GM18511 (cell line): ENCODE measurements at regions not wholly inside any gene's neighbourhood (a gene's known extent, or its start where the extent isn't known, plus 50 kb on each side); places are given as distances from the start of the nearest gene placed in this dataset.
"Not testable (repeated sequence)": the region's sequence is repeated elsewhere in the genome, so short reads cannot be mapped to it uniquely, and the experiment has no call there.

Experiments used
- ATAC-seq: cut with Tn5 transposase; IDR thresholded peaks from one replicate; pipeline ENCODE4 v1.9.1; 2021; ENCODE audit warnings: mild to moderate bottlenecking, moderate library complexity; ENCODE audit not compliant: unreplicated experiment

DNA sequence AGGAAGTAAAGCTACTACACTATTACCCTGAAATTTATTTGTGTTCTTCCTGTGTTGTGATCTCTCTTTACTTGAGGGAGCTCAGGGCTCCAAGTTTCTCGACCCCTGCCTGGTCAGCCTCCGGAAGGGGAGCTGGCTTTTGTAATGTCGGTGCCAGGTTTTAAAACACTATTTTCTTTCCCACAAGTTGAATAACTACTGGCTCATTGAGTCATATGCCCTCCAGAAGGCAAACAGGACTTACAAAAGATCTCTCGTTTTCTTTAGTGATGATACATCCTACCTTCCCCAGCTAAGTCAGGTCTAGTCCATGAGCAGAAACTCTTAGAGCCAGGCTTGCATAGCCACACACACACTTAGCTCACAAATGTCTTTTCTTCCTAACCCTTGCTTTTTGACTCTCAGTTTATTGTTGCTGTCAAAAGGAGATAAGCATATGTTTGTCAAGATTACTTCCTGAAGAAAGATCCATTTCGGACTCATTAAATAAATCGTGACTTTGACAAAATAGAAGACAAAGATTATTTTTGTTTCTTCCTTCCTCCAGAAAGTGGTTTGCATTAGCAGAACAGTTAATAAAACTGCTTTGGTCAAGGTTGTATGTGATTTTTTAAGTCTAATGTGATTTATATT is 209.8 kb upstream of the FLRT2 start:
- ATAC-seq, result no peak

DNA sequence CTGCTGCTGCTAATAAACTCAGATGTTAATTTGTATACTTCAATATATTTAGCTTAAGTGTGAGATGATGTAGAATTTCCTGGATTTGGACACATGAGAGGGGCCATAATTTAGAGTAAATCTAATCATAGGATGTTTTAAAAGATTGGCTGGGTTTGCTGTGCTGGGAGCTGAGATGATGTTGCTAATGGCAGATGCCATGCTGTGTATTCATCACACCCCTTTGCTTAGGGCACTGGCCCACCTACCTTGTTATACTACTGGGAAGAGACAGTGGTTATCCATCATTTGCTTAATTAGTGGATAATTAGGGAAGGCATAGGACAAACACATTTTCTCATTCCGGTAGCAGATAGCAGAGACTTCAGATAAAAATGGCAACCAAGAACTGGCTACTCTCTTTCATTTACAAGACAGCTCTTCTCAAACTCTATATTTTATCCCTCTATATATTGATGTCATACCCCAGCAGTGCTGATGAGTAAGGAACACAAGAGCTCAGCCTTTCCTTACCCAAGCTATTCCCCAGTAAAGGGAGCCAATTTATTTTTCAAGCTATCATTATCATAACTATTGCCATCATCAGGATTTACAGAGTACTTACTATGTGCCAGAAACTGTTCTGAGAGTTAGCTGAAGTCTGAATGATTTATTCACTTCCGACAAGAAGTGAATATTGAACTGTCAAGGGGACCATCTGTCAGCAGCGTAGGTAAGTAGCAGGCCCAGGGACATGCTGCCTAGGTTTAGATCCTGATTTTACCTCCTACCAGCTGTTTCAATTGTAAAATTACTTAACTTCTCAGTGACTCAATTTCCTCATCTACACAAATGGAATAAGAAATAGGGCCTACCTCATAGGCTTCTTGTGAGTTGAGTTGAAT is 204.6 kb upstream of the FLRT2 start:
- ATAC-seq, result no peak

DNA sequence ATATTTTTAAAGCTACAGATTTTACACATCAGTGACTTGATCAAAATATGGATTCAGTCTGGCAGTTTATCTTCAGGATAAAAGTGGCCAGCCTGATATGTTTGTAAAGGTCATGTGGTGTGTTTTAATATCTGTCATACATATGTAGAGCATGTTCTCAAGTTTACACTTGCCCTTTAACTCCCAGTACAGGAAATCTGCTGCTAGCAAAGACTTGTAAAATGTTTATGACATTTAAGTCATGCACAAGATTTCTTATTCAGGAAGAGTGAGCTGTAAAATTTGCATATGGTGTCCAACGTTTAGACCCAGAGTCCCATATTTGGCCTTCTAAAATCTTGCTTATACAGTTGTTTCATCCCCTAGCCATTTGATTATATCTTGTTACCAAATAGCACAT is 197.5 kb upstream of the FLRT2 start:
- ATAC-seq, result no peak

DNA sequence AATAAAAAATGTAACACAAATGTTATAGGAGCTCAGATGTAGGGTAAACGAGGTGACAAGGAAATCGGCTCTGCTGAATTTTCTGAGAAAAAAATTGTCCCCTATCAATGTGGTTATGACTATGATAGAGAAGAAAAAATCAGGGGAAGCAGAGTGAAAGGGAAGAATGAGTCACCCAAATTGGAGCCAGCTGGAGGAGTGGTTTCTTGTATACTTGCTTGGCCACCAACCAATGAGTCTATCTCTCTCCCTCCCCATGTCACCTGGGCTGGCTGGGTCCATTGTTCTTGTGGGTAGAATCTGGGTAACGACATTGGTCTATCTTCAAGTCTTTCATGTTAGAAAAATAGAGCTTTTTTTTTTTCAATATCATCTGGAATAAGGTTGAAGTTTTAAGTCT is 196.6 kb upstream of the FLRT2 start:
- ATAC-seq, result no peak

DNA sequence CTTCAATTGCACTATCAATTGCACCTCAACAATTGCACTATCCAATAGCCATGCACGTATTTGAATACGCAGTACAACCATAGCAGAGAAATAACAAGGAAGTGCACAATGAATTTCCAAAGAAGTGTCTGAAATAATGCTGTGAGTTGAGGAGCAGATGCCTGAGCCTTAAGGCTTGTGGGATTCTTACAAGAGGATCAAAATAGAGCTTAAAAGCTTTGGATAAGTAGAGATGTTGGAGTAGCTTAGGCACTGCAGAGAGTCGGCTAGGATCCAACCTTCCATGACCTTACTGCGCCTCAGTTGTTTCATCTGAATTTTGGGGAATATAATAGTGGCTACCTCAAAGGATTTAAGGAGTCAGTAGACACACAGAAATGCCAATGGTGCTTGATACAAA is 196.1 kb upstream of the FLRT2 start:
- ATAC-seq, result no peak

DNA sequence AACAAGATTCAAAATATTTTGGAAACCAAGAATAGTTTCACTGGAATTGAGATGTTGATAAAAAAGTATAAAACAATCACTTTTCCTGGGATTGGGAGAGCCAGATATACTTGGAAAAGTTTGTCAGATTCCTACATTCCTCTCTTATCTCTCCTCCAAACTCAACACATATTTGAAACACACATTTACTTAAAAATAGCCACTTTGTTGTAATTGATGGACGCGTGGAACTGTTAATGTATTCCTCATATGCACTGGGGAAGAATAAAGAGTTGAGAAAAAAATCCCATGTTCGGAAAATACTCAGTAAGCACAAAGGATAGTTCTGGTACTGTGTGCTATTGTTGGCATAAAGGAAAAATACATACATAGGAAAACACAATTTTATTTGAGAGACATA is 195.6 kb upstream of the FLRT2 start:
- ATAC-seq, result no peak

DNA sequence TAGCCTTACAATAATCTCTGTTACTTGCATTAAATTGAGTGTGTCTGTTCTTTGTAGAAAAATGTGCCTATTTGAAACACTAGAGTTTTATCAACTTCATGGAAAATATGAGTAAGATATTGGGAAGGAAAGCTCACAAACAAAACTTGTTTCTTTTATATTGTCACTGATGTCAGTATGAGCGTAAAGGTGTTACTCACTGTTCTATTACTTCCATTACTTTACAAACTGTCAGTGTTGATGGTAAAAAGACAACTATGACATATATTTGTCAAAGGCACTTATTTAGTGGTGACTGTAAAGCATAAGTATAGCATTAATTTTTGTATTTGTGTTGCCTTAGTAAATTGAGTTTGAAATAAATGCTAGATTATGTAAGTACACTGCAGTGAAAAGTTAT is 193.7 kb upstream of the FLRT2 start:
- ATAC-seq, result no peak

DNA sequence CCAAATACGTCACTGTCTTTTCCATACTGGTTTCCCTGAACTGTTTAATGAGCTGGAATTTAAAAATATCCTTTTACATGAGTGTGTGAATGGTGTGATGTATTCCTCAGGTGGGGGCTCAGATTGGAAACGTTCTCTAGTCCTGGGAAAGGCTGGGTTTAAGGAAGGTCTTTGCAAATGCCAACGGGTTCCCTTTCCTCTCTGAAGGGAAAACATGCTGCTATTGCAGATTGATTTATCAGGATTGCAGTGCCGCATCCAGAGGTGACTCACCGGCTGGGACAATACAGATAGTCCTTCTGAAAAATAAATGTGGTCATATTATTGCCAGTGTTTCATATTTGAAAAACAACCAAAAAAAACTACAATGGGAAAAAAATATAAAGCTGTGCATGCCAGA is 193.1 kb upstream of the FLRT2 start:
- ATAC-seq, result no peak

DNA sequence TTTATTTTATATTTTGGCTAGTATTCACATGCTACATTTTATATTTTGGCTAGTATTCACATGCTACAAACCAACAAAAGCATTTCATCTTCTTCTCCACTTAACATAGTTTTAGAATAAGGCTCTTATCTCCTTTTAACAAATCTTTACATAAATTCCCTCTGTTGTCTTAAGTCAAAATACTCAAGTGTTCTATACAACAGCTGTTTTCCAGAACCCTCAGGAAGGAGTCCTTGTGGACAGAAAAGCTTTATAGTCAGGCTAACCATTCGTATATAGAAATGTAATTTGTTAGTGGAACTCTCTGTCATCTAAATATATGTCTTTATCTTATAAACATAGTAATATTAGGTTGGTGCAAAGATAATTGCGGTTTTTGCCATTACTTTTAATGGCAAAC is 191.0 kb upstream of the FLRT2 start:
- ATAC-seq, result no peak

DNA sequence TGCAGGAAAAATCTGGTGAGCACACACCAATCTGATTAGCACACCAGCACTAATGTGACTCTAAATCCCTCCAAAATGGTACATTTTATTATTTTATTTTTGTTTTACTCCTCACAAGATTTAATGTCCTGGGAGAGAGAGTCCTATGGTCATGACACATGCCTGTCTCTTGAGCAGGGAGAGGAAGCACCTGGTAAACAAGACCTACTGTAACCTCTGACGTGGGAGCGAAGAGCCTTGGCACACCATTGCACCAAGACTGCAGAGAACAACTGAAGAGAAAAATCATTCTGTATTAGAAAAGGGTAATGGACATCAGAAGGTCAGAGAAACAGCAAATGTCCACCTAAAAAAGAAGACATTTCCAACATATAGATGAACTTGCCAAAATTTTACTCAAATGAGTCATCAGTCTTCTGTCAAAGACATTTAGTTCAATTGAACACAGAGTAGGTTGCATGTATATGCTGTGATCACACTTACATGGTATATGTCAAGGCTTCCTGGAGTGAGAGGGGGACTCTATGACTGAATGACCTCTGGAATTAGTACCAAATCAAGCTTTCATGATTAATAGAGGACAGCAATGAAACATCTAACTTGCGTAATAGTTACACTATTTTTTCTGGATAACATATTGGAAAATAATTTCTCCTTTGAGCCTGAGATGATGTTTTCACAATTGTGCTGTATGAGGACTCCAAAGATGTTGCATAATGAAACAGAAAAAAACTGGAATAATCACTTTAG is 186.9 kb upstream of the FLRT2 start:
- no peak for ATAC-seq

DNA sequence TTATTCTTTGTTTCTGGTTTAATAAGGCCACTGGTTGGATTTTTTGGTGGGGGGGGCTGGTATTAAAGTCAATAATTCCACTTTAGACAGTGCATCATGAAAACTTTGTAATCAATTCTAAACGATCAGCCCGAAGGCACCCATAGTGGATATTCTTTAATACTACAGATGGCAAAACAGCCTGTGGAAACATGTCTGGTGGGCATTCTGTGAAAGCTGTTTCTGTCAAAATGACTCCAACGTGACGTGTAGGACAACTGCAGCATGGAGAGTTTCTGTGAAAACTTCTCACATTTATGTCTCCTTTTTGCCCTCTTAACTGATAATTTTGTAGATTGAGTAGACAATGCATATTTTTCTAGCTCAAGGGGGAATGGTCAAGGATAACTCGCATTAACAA is 185.8 kb upstream of the FLRT2 start:
- no peak for ATAC-seq

DNA sequence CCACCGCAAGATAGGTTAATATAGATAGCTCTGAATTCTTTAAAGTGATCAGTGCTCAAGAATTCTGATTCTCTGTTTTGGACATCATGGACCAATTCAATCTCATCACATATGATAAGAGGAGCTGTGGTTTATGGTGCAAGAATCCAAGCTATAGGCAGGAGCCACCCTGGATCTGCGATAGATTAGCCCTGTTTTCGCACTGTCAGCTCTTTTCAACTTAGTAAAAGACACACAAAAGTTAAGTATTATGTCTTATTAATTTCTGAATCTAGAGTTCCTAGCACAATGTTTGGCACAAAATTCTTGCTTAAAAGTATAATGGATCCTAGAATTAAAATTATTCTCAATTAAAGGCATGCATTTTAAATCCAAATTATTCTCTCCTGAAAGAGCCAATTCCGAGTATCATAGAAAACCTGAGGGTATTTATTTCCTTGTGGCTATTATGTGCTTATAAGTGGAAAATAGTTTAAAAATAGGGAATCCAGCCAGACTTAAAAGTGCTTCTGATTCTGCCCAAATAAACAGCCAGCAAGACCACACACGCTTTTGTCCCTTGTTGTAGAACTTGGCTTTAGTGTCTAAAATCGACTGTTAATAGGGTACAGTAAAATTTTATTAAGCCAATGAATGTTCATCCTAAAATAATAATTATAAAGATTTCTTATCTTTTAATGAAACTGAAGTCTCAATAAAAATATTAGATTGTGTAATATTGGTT is 184.9 kb upstream of the FLRT2 start:
- no peak for ATAC-seq

DNA sequence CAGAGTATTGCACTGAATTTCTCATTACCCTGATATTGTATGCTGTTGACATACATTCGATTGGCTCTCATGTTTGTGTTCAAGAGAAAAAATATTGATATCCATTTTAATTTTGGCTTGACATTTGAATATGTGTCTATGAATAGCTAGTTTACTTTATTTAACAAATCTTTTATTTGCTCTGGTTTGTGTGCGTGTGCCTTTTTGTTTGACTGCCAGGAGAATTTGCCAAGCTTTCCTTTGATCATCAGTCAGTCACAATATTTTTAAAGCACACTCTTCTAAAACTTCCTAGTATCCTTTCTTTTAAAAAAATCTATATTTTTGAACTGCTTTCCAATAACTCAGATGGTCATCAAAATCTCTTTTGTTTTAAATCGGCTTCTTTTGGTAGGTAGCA is 179.3 kb upstream of the FLRT2 start:
- no peak for ATAC-seq

DNA sequence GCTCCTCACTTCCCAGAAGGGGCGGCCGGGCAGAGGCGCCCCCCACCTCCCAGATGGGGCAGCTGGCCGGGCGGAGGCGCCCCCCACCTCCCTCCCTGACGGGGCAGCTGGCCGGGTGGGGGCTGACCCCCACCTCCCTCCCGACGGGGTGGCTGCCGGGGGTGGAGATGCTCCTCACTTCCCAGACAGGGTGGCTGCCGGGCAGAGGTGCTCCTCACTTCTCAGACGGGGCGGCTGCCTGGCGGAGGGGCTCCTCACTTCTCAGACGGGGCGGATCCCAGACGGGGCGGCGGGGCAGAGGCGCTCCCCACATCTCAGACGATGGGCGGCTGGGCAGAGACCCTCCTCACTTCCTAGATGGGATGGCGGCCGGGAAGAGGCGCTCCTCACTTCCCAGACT is 177.4 kb upstream of the FLRT2 start:
- not testable (repeated sequence) for ATAC-seq

DNA sequence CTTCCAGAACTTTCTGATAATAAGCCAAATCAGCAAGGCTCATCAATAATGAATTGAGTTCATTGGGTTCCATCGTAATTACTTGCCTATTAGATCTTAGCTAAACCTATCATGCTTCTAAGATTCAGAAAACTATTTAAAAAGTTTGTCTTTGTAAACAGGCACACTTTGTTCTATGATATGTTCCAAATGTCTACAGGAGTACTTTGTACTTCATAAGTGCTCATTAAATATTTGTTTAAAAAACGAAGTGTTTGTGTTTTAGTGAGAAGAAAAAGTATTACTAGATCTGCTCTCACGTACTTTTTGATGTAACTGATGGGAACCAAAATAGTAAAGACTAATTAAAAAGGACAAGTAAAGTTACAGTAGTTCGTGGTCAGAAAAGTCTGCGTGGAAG is 172.8 kb upstream of the FLRT2 start:
- no peak for ATAC-seq

DNA sequence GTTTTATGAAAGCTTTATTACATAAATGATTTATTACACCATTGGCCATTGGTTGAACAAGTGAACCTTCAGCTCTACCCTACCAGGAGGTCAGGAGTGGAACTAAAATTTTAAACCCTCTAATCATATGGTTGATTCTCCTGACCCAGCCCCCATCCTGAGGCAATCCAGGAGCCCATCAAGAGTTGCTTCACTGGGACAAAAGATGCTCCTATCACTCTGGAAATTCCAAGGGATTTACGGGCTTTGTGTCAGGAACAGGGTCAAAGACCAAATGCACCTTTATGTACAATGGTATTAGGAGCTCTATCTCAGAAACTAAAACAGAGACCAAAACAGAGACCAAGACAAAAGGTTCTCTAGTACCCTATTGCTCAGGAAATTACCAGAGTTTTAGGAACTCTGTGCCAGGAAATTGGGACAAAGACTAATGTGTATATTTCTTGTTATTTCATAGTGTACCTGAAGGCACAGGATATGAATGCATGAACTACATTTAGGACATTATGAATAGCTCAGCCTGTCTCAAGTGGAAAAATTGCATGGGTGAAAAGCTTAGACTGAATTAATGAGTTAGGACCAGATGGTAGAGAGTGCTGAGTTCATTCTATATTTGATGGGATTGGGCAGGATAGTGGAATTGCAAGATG is 171.7 kb upstream of the FLRT2 start:
- no peak for ATAC-seq

DNA sequence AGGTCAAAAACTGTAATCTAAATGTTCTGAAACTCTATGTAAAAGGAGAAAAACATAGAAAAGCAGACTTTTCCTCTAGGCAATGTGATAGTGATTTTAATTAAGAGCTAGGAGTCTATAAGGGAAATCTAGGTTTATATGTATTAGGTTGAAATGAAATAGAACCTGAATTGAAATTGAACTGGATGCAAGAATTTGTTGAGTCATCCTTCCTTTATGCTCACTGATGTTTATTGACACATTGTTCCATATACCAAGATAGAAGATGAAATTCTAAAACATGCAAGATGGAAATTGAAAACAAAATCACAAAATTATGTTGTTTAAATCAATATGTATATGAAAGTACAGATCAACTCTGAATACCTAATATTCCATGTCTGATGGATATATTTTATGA is 170.4 kb upstream of the FLRT2 start:
- no peak for ATAC-seq

DNA sequence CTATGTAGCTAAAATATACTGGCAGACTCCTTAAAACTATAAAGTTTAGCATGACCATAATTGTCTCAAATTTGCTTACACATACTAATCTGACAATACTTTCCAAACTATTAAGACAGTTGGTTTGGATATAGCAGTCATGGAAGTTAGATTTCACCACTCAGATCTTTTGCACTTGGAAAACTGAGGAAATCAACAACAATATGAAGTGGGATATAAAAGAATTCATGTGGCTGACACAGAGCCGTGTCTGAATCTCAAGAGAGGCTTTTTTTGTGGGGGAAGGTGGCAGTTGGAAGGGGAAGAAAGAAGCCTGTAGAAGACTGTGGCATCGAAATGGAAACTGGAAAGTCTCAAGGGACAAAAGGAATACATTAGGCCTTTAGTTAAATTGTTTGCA is 166.6 kb upstream of the FLRT2 start:
- no peak for ATAC-seq

DNA sequence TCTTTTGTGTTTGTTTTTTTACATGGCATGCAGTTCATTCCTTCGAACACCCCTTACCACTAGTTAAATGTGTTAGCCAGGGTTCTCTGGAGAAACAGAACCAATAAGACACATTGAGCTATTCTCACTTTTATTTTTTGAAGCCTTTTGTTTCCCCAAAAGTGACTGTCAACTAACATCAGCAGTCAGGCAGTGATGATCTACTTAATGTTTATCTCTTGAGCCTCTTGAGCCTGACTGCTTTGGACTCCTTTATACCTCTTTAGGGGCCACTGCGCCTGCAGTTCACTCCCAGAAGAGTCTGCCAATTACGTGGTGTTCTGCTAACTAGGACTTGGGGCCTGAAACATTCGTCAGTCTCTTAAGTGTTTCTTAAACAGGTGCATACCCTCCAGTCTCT is 163.7 kb upstream of the FLRT2 start:
- ATAC-seq, result no peak

DNA sequence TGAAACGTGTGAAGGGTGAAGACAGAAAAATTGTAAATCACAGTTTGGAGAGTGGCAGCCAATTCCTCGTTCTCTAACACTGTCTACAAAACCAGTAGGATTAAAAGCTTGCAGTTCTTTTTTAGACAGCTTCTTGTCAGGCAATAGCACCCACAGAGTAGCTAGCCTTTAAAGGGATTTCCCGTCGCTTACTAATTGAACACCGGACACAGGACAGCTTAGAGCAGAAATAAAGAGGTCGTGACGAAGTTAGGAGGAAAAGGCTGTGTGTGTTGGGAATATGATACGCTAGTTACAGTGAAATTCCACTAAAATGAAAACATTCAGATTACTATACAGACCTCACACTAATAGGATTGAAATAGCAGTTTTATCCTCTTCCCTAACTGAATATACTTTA is 149.1 kb upstream of the FLRT2 start:
- ATAC-seq, result no peak

DNA sequence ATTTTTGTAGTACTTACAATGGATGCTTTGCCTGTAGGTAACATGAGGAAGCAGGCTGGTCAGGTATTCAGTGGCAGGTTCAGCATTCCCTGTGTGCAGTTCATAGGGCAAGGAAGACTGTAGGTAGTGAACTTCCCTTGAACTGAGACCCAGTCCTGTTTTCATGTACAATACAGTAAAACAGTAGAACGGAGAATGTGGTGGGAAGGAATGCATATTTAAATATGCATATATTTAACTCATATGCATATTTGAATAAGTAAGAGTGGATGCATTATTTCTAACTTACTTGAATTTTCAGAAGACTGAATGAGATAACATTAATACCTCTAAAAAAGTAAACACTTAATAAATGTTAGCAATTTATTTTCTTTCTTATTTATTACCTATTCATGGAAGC is 147.6 kb upstream of the FLRT2 start:
- no peak for ATAC-seq
